HG03135 (cell line): ENCODE measurements at regions not wholly inside any gene's neighbourhood (a gene's known extent, or its start where the extent isn't known, plus 50 kb on each side); places are given as distances from the start of the nearest gene placed in this dataset.

Experiments used
- ATAC-seq: cut with Tn5 transposase; IDR thresholded peaks from one replicate; pipeline ENCODE4 v1.9.1; 2021; ENCODE audit warnings: mild to moderate bottlenecking, moderate library complexity; ENCODE audit not compliant: unreplicated experiment

- no peak for ATAC-seq
These were observed 254.2 kb upstream of the SALL3 start for GRCh38 chr18:78725426-78725825.

GRCh38 chr18:78726326-78727056, 253.1 kb upstream of the SALL3 start:
- ATAC-seq: no peak

- ATAC-seq: no peak
These were observed 252.4 kb upstream of the SALL3 start for GRCh38 chr18:78727057-78727739.

DNA sequence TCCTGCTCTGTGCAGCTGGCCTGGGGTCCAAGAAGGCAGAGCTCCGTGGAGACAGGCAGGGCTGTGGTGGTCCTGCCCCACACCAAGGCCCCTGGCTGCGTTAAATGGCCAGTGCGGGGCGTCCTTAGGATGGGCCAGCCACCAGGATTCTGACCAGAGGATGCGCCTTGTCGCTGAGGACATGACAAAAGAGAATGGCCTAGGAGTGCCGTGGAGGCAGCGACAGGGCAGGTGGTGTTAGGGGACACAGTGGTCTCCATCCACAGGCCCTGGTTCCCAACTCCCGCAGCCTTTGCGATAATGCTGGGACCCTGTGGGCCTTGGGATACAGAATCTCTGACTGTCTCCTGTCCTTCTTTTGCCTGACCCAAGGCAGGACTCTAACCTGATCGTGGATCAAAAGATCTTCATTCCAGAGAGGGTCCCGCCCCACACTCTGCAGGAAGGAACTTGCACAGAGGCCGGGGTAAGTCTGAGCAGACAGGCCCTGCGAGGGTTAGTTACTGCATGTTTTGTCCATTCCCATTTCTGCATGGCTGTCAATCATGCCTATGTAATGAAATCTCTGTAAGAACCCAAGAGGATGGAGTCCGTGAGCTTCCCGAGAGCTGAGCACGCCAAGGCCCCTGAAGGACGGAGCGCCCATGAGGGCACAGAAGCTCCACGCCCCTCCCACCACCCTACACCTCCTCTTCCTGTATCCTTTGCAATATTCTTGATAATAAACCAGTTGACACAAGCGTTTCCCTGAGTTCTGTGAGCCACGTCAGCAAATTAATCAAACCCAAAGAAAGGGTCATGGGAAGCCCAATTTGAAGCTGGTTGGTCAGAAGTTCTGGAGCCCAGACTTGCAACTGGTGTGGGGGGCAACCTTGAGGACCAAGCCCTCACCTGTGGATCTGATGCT, 251.5 kb upstream of the SALL3 start:
- ATAC-seq: no peak

DNA sequence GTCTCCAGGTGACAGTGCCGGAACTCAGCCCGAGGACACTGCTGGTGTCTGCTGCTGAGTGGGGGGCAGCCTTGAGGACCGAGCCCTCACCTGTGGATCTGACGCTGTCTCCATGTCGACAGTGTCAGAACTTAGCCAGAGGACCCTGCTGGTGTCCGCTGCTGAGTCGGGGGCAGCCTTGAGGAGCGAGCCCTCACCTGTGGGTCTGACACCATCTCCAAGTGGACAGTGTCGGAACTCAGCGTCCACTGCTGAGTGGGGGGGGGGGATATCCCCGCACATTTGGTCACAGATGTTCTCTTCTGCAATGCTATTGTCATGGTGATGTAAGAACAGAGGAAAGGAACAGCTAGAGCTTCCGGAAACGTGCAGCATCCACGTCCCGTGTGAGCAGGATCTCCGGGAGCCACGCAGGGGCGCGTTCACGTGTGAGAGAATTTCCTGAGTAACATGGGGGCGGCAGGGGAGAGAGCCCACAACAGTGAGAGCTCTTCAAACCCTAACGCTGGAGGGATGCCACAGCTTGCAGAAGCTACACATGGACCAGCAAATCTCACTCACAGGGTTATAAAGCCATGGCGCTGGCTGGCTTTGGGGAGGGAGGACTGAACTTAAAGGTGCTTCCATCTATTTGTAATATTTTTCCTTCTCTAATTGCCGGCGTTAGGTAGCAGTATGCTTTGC, 250.7 kb upstream of the SALL3 start:
- ATAC-seq: no peak

- ATAC-seq: no peak
These were observed 249.1 kb upstream of the SALL3 start for GRCh38 chr18:78730546-78730945.

GRCh38 chr18:78731016-78731397, 248.6 kb upstream of the SALL3 start:
- no peak for ATAC-seq

- ATAC-seq: no peak
These were observed 248.1 kb upstream of the SALL3 start for GRCh38 chr18:78731398-78732032.

DNA sequence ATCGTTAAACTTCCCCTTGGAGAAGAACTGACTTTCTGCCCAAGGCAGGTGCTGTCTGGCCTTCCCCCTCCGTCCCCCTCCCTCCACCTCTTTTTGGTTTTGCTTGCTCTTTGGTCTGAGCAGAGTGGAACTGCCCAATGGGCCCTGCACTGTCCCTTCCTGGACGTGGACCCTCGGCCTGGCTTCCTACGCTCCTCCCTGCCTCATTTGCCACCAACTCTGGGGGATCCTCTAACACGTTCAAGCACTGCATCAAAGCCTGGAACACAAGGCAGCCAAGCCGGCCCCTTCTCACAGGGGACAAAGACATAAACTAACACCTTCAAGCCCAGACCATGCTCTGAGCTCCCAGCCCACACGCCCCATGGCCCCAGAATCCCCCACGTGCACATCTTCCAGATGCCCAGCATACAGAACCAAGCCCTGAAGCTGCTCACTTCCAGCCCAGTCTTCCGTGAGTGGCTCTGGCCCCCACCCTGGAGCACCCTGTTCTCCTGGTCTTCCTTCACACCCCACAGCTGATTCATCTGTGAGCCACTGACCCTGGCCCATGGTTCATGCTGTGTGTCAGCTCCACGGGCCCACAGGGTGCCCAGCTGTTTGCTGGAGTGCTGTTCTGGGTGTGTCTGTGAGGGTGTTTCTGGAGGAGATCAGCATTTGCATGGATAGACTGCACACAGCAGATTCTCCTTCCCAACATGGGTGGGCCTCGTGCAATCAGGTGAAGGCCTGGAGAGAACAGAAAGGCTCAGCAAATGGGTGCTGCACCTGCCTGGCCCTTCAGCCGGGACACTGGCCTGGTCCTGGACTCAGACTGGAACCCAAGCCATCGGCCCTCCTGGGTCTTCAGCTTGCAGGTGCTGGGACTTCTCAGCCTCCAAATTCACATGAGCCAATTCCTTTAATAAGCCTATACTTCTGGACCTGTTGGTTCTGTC, 247.1 kb upstream of the SALL3 start:
- no peak for ATAC-seq

DNA sequence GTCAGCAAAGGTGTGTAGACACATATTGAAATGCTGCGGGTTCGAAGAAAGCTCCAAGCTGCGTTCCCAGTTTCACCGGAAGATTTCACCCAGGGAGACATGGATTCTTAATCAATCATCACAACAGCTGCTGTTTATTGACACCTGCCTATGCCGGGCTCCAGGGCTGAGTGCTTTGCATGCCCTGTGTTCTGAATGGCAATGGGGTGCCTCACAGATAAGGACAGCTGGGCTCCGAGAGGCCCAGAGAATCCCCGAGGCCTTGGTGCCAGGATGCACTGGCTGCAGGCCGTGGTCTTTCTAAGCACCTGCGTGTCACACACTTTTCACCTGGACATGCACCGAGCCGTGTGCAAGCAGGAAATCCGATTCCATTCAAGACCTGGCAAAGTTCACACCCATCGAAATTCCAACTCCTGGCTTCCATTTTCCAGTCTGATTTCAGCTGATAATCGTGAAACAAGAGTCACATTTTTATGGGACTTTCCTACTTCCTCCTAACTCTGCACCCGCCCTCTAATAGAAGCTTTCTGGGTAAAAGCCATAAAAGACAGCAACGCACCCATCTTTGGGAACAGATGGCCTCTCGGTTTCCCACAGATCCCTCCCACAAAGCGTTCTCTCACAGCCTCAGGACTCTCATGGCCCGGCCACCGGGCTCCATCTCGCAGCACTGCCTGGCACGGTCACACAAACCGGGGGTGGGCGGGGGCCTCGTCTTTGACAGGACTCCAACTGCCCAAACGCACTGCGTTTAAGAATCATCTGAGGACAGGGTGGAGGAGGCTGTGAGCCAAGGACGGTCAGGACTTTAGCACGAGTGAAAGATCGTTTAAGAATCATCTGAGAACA, 245.6 kb upstream of the SALL3 start:
- no peak for ATAC-seq

DNA sequence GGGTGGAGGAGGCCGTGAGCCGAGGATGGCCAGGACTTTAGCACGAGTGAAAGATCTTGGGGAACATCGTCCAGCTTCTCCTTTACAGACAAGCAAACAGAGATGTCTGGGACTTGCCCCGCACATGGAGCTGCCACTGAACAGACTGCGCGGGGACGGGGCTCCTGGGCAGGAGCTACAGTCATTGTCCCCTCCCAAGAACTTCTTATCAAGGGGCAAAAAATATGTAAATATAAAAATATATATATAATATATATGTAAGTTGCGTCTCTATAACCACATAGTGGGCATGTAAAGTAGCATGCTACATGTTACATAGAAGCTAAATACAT, 245.0 kb upstream of the SALL3 start:
- ATAC-seq: no peak

DNA sequence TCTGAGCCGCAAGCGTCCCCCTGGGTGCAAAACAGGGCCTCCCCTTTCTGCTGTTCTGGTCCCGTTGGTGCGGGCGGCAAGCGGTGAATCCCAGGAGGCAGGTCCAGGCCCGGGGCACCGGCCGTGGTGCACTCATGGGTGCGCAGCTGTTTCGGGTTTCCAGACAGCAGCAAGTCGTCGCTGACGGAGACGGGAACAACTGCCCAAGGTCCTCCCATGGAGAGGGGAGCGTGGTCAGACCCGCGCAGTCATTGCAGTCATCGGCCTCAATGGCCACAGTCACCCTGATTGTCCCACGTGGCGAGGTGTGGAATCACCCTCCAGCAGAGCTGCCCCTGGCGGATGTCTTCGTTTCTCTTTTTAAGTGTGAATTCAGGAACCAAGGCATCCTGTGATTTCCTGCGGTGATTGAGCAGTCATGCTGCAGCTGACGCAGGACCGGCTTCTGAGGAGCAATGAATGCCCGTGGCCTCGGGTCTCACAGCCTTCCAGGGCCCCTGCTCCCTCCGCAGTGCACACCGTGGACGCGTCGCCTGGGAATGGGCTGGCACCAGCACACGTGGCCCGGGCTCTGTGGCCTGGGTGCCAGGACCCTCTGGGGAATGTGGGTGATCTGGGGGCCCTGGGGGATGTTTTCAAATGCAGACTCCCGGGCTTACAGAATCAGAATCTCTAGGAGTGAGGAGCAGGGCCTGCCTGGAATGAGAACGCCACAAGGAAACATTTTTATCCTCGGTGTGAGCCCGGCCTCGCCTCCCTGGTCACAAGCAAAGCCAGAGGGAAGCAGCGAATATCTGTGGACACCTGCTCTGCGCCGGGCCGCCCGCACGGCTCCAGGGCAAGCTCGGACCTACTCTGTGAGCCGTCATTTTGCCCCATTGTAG, 244.2 kb upstream of the SALL3 start:
- ATAC-seq: no peak

- no peak for ATAC-seq
These were observed 243.5 kb upstream of the SALL3 start for GRCh38 chr18:78736015-78736690.

DNA sequence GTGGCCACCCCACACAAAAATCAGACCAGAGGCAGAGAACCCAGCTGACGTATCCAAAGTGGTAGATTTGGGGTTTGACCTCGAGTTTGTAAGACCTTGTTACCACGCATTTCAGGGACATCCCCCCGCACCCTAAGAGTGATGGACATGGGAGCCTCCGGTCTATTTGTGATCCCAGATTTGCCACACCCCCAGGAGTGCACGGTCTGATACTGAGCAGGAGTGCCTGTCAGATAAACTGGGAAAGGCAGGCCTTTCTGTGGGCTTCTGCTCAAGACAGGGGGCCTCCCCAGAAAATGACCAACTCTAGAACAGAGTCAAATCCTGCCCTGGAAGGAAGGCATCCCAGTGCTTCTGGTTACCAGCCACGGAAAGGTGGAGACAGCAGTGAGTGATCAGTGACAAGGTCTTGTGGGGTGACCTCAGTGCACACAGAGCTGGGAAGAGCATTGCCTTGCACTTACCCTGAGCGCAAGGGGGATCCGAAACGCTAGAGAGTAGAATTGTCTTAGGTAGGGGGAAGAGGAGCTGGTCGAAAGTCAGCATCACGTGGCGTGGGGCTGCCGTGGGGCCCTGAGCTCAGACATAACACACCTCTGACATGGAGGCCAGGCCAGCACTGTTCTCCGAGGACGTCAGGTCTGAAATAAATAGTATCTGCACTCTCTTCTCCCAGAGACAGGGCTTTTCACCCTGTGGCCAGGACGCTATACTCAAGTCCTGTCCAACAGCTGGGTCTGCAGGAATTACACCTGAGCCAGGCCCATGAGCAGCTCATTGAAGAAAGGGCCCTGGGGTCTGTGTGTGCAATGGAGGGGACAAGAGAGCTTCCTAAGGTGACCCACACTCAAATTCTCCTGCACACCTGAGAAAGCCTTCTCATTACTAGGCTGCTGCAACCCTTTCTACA, 242.4 kb upstream of the SALL3 start:
- no peak for ATAC-seq

- no peak for ATAC-seq
These were observed 241.4 kb upstream of the SALL3 start for GRCh38 chr18:78738076-78738690.

- ATAC-seq: no peak
These were observed 240.5 kb upstream of the SALL3 start for GRCh38 chr18:78739115-78739514.
